ENCODE measurements at regions not wholly inside any gene's neighbourhood (a gene's known extent, or its start where the extent isn't known, plus 50 kb on each side); places are given as distances from the start of the nearest gene placed in this dataset.

DNA sequence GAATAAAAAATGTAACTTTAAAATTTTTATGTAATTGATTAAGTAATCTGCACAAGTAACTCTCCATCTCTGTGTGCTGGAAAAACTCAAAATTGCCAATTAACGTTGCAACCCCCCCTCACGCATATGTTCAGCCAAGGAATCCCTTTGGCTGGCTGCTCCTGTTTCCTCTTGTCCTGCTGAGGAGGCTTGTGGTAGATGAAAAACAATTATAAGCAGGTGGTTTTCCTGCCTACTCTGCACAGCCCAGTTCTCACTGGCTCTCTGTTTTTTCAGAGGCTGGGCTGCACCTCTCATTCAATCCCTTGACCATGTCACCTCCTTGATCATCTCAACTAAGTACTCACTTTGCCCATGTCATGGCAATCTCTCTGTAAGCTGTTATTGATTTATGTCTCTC, 1068.4 kb downstream of the ARAP2 start:
- FAIRE-seq (no peak), DNase-seq (ENCODE audit: low spot score) (no peak)

GRCh38 chr4:35182451-35182850, 1061.9 kb downstream of the ARAP2 start:
- FAIRE-seq, result peak; percentile 42

GRCh38 chr4:35189988-35190613, 1054.2 kb downstream of the ARAP2 start:
- no peak for DNase-seq (ENCODE audit: low spot score)
- FAIRE-seq, result no peak

More at GRCh38 chr4:35182451-35182850, 1061.9 kb downstream of the ARAP2 start:
- no peak for DNase-seq (ENCODE audit: low spot score)

GRCh38 chr4:35201403-35201802, 1042.9 kb downstream of the ARAP2 start:
- no peak for DNase-seq (ENCODE audit: low spot score)
- FAIRE-seq, result no peak

DNA sequence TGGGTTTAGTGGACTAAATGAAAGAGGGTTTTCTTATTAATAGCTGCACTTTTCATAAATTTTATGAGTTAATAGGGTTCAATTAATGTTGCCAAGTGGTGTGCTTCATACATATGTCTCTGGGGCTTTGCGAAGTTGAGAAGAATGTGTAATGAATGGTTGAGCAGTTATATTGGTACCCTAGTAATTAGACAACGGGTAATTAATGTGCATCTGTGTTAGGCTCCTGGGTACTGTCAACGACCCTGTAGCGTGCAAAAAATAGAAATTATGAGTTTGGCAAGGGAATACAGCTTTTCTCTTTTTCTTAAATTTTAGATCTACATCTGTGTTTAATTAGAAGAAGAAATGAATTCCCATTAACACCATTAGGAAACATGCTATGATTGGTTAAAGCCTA, 1027.7 kb downstream of the ARAP2 start:
- no peak for FAIRE-seq

GRCh38 chr4:35217331-35217730, 1027.0 kb downstream of the ARAP2 start:
- no peak for FAIRE-seq
- no peak for DNase-seq (ENCODE audit: low spot score)

More for the DNA sequence above, 1027.7 kb downstream of the ARAP2 start:
- no peak for DNase-seq (ENCODE audit: low spot score)

GRCh38 chr4:35228313-35228712, 1016.0 kb downstream of the ARAP2 start:
- DNase-seq (ENCODE audit: low spot score), result no peak
- no peak for FAIRE-seq

- DNase-seq (ENCODE audit: low spot score) (no peak), FAIRE-seq (no peak)
Measured at GRCh38 chr4:35229021-35229420, 1015.3 kb downstream of the ARAP2 start.

GRCh38 chr4:35237924-35238323, 1006.4 kb downstream of the ARAP2 start:
- FAIRE-seq (no peak), DNase-seq (ENCODE audit: low spot score) (no peak)

- no peak for FAIRE-seq
Measured at GRCh38 chr4:35238793-35239192, 1005.5 kb downstream of the ARAP2 start.

GRCh38 chr4:35246493-35246892, 997.8 kb downstream of the ARAP2 start:
- no peak for DNase-seq (ENCODE audit: low spot score)
- no peak for FAIRE-seq

More at GRCh38 chr4:35238793-35239192, 1005.5 kb downstream of the ARAP2 start:
- DNase-seq (ENCODE audit: low spot score), result no peak

- DNase-seq (ENCODE audit: low spot score) (peak; percentile 15), FAIRE-seq (no peak)
Measured at GRCh38 chr4:35247047-35247446, 997.3 kb downstream of the ARAP2 start.

DNA sequence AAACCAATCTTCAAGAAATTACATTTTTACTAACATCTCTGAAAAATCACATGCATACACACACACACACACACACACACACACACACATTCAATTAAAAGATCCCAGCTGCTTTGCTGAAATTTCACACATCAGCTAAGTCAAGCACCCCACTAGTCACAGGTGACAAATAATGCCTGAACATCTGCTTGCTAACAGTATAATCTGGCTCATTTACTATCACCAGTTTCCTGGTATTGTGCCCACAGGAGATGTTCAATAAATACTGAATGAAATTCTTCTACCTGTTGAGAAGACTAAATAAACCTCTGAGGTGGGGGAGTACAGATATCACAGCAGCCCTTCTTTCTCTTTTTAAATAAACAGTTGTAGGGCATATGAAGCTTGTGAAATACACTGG, 994.0 kb downstream of the ARAP2 start:
- FAIRE-seq (no peak), DNase-seq (ENCODE audit: low spot score) (no peak)

- peak; percentile 23 for DNase-seq (ENCODE audit: low spot score)
- FAIRE-seq, result no peak
Measured at GRCh38 chr4:35250761-35251160, 993.6 kb downstream of the ARAP2 start.

- FAIRE-seq (no peak), DNase-seq (ENCODE audit: low spot score) (no peak)
Measured at GRCh38 chr4:35252071-35252470, 992.2 kb downstream of the ARAP2 start.

DNA sequence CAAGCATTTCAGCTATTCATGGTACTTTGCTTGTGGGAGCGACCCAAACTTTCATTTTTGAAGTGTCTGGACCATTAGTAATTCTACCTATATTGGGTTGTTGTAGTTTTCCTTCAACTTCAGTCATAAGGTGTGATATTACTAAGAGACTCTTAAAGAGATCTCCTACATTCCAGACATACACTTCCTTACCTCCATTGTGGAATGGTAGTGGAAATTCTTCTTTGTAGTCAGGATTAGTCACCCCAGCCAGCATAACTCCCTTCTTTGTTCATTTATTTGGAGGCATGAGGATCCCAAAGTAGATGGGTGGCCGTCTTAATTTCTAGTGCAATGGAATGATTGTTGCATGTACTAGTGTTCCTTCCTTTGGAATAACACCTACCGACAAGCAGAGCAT, 991.4 kb downstream of the ARAP2 start:
- FAIRE-seq (no peak), DNase-seq (ENCODE audit: low spot score) (peak; percentile 38)

DNA sequence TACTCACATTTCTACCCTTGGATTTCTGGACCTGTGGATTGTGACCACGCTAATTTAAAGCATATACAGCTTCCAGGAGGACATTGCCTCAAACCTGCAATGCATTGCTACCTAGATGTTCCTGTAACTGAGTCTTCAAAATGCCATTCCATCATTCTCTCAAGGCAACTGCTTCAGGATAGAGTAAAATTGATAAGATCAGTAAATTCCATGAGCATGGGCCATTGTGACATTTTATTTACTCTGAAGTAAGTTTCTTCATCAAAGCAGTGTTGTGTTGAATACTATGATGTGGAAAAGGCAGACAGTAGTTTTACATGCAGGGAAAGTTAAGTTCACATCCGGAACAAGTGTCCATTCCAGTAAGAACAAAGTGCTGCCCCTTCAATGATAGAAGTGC, 991.0 kb downstream of the ARAP2 start:
- DNase-seq (ENCODE audit: low spot score) (no peak), FAIRE-seq (no peak)

DNA sequence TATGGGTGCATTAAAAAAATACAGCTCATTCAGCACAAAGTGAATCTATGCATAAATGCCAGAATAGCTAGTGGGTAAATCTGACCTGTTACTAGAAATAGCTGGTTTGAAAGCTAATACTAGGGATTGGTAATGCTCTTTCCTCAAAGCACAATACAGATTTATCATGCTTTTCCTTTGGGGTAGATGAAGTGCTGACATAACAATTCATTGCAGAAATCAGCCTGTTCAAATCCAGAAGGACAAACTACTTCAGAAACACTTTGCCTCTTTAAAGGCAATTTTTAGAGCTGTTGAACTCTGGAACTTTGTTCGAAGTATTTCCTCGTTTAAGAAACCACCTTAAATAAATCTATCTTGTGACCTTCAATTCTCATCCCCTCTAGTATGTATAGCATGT, 957.9 kb downstream of the ARAP2 start:
- FAIRE-seq, result no peak
- no peak for DNase-seq (ENCODE audit: low spot score)

DNA sequence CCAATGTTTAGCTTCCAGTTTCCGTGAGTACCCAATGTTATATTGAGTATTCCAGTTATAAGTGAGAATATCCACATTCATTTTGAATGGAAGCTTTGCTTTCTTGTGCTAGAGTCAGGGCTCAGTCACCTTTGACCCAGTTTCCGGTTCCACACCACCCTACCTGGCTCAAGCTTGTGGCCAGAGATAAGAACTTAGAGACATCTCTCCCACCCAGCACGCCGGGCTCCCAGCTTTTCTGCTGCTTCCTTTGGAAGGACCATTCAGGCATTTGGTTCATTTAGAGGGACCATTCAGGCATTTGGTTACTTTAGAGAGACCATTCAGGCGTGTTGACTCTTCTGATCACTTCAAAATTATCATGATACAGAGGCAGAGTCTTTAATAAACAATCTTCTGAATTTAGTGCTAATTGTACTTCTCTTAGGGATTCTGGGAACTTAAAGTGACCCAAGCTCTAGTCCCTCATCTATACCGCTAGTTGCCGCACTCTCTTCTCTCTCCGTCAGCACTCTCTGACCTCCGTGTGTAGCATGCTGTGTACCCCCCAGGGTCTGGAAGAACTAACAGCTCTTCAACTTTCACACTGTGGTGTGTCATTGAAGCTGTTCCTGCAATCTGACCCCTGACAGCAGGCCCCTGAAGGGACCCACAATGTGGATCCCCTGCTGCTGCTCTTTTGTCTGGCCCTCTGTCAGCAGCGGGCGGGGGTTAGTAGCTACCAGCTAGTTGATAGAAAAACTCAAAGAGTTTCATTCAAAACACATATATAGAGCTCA, 943.1 kb downstream of the ARAP2 start:
- FAIRE-seq (no peak), DNase-seq (ENCODE audit: low spot score) (no peak)

- DNase-seq (ENCODE audit: low spot score) (no peak), FAIRE-seq (no peak)
Measured at GRCh38 chr4:35315419-35315818, 928.9 kb downstream of the ARAP2 start.

GRCh38 chr4:35325908-35326453, 918.3 kb downstream of the ARAP2 start:
- DNase-seq (ENCODE audit: low spot score) (no peak), FAIRE-seq (no peak)

- FAIRE-seq, result no peak
- no peak for DNase-seq (ENCODE audit: low spot score)
Measured at GRCh38 chr4:35342833-35343232, 901.5 kb downstream of the ARAP2 start.

DNA sequence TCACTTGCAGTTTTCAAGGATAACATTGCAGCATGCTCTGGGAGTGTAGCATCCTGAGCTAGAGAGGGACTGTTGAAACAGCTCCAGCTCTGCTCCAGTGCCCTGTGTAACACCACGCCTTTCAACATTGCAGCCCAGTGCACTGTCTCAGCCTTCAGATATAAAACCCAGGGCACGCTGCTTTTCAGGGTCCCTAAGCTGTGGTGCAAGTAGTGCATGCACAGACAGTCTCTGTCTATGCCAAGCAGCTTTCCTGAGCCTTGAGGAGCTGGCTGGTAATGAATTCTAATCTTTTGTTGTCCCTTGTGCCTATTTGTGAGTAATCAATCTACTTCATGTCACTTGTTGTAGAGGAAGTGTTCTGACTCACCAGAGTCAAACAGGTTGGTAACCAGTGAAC, 897.0 kb downstream of the ARAP2 start:
- DNase-seq (ENCODE audit: low spot score) (no peak), FAIRE-seq (no peak)

Measured in urothelium cell line (cell line).